Adipocyte (in vitro differentiated cells): ENCODE measurements at regions not wholly inside any gene's neighbourhood (a gene's known extent, or its start where the extent isn't known, plus 50 kb on each side); places are given as distances from the start of the nearest gene placed in this dataset.

Source experiments
- DNase-seq: peaks from one replicate; pipeline ENCODE4 v3.0.0-alpha.2; 2015; ENCODE audit warnings: low read depth
- H3K27me3 ChIP-seq: replicated peaks from 2 replicates; pipeline ENCODE4 v1.7.0; 2013; ENCODE audit warnings: mild to moderate bottlenecking, low read length, moderate library complexity; ENCODE audit not compliant: control insufficient read depth, insufficient read depth
- H3K36me3 ChIP-seq: 2 replicates; pipeline ENCODE4 v1.7.0; 2013; ENCODE audit warnings: low read length, mild to moderate bottlenecking, moderate library complexity; ENCODE audit not compliant: control insufficient read depth, insufficient read depth, severe bottlenecking
- H3K4me1 ChIP-seq: 2 replicates; pipeline ENCODE4 v1.7.0; 2013; ENCODE audit warnings: mild to moderate bottlenecking, low read length, moderate library complexity; ENCODE audit not compliant: control insufficient read depth, insufficient read depth
- H3K4me3 ChIP-seq: 2 replicates; pipeline ENCODE4 v1.7.0; 2013; ENCODE audit warnings: mild to moderate bottlenecking, low read length, moderate library complexity
- H3K9ac ChIP-seq: 2 replicates; pipeline ENCODE4 v1.7.0; 2013; ENCODE audit warnings: mild to moderate bottlenecking, low read length, moderate library complexity
- H3K9me3 ChIP-seq: 2 replicates; pipeline ENCODE4 v1.7.0; 2013; ENCODE audit warnings: mild to moderate bottlenecking, low read length, moderate library complexity; ENCODE audit not compliant: control insufficient read depth

- peak; percentile 95 for DNase-seq
- H3K9me3 ChIP-seq, result peaks cover 6% of the 10 kb centered on the region
- peaks cover 15% of the 10 kb centered on the region for H3K4me1 ChIP-seq
- peaks cover 10% of the 10 kb centered on the region for H3K27me3 ChIP-seq
- H3K9ac ChIP-seq, result peak overlapping the region; percentile 73
- peak overlapping the region; percentile 71 for H3K4me3 ChIP-seq
- H3K36me3 ChIP-seq, result no peaks in the 10 kb centered on the region
These were observed 216.2 kb downstream of the TTC8 start for GRCh38 chr14:89040460-89041256.

DNA sequence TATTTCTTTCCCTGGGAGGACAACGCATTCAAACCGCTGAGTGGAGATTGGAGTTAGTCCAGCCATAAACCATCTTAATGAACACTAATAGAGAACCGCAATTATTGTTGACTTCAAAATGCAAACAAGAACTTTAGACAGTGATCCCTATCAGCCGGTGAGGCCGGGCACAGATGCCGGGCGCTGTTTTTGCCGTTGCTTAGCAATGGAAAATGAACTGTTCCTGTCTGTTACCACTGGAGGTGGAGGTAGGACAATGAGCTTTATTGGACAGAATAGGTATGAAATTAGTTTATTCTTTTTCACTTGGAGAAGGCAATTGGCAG is 216.8 kb downstream of the TTC8 start:
- peaks cover 15% of the 10 kb centered on the region for H3K4me1 ChIP-seq
- H3K9me3 ChIP-seq, result peaks cover 6% of the 10 kb centered on the region
- peak overlapping the region; percentile 73 for H3K9ac ChIP-seq
- H3K36me3 ChIP-seq, result no peaks in the 10 kb centered on the region
- no peak for DNase-seq
- H3K27me3 ChIP-seq, result peaks cover 9% of the 10 kb centered on the region
- peak overlapping the region; percentile 71 for H3K4me3 ChIP-seq

DNA sequence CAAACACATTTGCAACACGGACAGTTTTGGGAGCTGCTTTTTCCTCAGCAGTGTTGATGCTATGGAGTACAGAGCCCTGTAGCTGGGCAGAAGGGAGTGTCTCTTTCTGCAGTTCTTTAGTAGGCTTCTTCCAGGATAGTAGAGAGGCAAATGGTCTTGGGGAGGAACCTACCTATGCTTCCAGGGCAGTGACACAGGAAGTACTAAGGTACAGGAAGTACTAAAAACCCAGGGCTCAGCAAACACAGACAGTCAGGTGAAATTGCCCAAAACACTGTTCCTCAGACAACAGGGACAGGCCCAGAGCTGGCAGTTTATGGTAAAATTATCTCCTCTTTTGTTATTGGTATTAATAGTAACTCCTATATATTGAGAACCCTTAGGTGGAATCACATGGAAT is 217.6 kb downstream of the TTC8 start:
- no peak for DNase-seq
- no peak overlapping the region for H3K9ac ChIP-seq
- H3K4me3 ChIP-seq, result no peak overlapping the region
- H3K9me3 ChIP-seq, result peaks cover 6% of the 10 kb centered on the region
- H3K4me1 ChIP-seq, result peaks cover 15% of the 10 kb centered on the region
- H3K27me3 ChIP-seq, result peaks cover 6% of the 10 kb centered on the region
- no peaks in the 10 kb centered on the region for H3K36me3 ChIP-seq

- DNase-seq, result no peak
- no peaks in the 10 kb centered on the region for H3K36me3 ChIP-seq
- no peak overlapping the region for H3K9ac ChIP-seq
- H3K27me3 ChIP-seq, result no peaks in the 10 kb centered on the region
- H3K4me1 ChIP-seq, result no peaks in the 10 kb centered on the region
- H3K4me3 ChIP-seq, result no peak overlapping the region
- peaks cover 14% of the 10 kb centered on the region for H3K9me3 ChIP-seq
These were observed 228.9 kb downstream of the TTC8 start for GRCh38 chr14:89053303-89053702.

DNA sequence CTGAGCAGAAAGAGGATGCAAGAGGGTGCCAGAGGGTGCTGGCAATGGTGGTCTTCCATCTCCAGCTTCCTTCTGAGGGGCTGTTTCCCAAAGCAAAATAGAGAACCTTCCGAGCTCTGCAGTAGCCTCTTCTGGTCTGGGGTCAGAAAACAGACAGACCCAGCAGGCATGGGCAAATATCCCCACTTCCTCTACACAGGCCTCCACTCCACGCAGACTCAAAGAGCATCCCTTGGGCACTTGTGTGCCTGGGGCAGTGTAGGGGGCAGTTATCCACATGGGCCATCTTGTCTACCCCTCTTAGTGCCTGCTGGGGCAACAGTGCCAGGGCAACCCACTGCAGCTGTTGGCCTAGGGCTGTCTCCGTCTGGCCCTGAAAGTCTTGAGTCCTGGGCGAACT is 231.9 kb downstream of the TTC8 start:
- Histone ChIP-seq H3K27me3 (no peaks in the 10 kb centered on the region), H3K9me3 (peaks cover 10% of the 10 kb centered on the region), H3K9ac (no peak overlapping the region), H3K4me3 (no peak overlapping the region), H3K36me3 (no peaks in the 10 kb centered on the region), H3K4me1 (no peaks in the 10 kb centered on the region)
- DNase-seq, result no peak

- DNase-seq, result no peak
- Histone ChIP-seq H3K4me3 (no peak overlapping the region), H3K36me3 (no peaks in the 10 kb centered on the region), H3K9ac (no peak overlapping the region), H3K9me3 (no peaks in the 10 kb centered on the region), H3K27me3 (peaks cover 4% of the 10 kb centered on the region), H3K4me1 (no peaks in the 10 kb centered on the region)
These were observed 234.2 kb downstream of the TTC8 start for GRCh38 chr14:89058697-89059096.

- Histone ChIP-seq H3K36me3 (no peaks in the 10 kb centered on the region), H3K27me3 (peaks cover 4% of the 10 kb centered on the region), H3K9me3 (no peaks in the 10 kb centered on the region), H3K9ac (no peak overlapping the region), H3K4me3 (no peak overlapping the region), H3K4me1 (no peaks in the 10 kb centered on the region)
- no peak for DNase-seq
These were observed 235.7 kb downstream of the TTC8 start for GRCh38 chr14:89060191-89060590.

- Histone ChIP-seq H3K4me3 (no peak overlapping the region), H3K9ac (no peak overlapping the region), H3K36me3 (no peaks in the 10 kb centered on the region), H3K4me1 (no peaks in the 10 kb centered on the region), H3K9me3 (no peaks in the 10 kb centered on the region), H3K27me3 (peaks cover 4% of the 10 kb centered on the region)
- DNase-seq, result no peak
These were observed 237.2 kb downstream of the TTC8 start for GRCh38 chr14:89061696-89062095.

- Histone ChIP-seq H3K36me3 (no peaks in the 10 kb centered on the region), H3K4me1 (no peaks in the 10 kb centered on the region), H3K4me3 (no peak overlapping the region), H3K27me3 (peaks cover 4% of the 10 kb centered on the region), H3K9me3 (no peaks in the 10 kb centered on the region), H3K9ac (no peak overlapping the region)
- DNase-seq, result no peak
These were observed 241.4 kb downstream of the TTC8 start for GRCh38 chr14:89065879-89066278.

DNA sequence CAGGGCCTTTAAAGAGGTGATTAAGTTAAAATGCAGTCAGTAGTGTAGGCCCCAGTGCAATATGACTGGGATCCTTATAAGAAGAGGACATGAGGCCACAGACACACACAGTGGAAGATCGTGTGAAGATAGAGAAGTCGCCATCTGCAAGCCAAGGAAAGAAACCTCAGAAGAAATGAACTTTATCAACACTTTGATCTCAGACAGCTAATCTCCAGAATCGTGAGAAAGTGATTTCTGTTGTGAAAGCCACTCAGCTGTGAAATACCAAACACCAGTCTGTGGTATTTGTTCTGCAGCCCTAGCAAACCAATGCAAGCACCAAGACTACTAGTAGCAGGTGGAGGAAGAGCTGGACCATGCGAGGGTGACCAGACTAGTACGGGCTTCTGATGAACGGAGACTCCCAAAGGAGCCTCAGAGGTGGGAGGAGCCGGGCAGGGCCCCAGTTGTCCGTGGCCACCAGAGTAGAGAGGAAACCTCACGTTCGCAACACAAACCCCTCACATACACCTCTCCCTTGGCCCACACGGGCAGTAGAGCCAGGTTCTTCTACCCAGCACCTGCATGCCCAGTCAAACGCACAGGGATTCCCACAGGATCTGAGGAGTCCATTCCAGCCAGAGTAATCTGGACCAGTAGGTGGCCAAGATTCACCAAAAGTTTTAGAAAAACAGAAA is 243.0 kb downstream of the TTC8 start:
- Histone ChIP-seq H3K4me1 (no peaks in the 10 kb centered on the region), H3K36me3 (no peaks in the 10 kb centered on the region), H3K9me3 (no peaks in the 10 kb centered on the region), H3K27me3 (peaks cover 4% of the 10 kb centered on the region), H3K9ac (no peak overlapping the region), H3K4me3 (no peak overlapping the region)
- no peak for DNase-seq

DNA sequence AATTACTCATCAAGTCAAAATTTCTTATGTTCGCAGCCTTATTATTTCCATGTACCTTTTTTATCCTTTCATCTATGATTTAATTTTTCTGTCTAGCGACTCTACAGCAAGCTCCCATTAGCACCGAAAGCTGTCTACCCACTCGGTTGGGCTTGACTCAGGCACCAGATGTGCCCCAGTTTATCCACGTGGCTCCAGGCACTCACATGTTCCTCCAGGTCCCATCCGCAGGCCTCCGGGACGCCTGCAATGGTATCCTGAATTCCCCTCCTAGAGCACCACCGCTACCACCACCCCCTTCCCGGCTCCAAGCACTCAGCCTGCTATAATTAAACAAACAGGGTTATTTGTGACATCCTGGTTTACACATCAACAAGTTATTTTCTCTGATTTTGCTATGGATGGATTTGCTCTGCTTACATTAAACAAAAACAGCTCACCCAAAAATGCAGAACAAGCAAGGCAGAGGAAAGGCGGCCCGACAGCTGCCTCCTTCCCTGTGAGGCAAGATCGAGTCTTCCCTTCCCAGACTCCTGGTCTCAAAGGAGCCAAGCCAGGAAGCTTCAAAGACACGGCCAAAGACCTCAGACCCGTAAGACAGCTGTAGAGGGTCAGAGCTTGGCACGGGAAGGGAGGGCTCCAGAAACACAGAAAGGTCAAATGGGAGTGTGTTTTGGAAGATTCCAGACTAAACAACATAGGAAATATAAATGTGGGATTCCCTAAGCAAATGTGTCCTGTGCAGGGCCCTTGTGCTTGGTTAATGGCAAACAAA is 253.8 kb downstream of the TTC8 start:
- no peaks in the 10 kb centered on the region for H3K4me1 ChIP-seq
- no peaks in the 10 kb centered on the region for H3K9me3 ChIP-seq
- H3K9ac ChIP-seq, result no peak overlapping the region
- no peaks in the 10 kb centered on the region for H3K36me3 ChIP-seq
- H3K27me3 ChIP-seq, result peaks cover 15% of the 10 kb centered on the region
- H3K4me3 ChIP-seq, result no peak overlapping the region
- DNase-seq, result no peak
